Stimulated activated CD4-positive, alpha-beta T cell treated with anti-CD3 and anti-CD28 coated beads, Interleukin-15, amount 100 ng/mL, for 1 hour (primary cell): ENCODE measurements at regions not wholly inside any gene's neighbourhood (a gene's known extent, or its start where the extent isn't known, plus 50 kb on each side); places are given as distances from the start of the nearest gene placed in this dataset.
"Not testable (repeated sequence)": the region's sequence is repeated elsewhere in the genome, so short reads cannot be mapped to it uniquely, and the experiment has no call there.

Experiments
- DNase-seq, 2 donors: peaks; one replicate each; pipeline ENCODE4 v3.0.0-alpha.2; 2020; ENCODE audit warnings: low read depth in 1 of 2, low spot score in 1 of 2

DNA sequence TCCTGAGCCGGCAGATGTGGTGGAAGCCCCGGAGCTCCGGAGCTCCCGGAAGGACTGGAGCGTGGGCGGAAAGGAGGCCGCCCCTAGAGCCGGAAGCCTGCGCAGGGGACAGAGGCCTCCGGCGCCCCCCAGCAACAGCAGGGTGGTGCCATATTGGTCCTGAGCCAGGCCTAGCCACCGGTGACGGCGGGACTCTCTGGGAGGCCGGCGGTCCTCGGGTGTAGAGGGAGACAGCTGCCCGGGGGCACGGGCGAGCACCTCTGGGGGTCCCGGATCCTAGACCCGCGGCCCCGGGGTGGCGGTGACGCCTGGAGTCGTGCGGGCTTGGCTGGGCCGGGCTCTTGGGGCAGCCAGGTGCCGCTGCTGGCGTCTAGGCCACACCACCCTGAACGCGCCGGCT is 1472.2 kb downstream of the FOXD4L5 start:
- not testable (repeated sequence) for DNase-seq

DNA sequence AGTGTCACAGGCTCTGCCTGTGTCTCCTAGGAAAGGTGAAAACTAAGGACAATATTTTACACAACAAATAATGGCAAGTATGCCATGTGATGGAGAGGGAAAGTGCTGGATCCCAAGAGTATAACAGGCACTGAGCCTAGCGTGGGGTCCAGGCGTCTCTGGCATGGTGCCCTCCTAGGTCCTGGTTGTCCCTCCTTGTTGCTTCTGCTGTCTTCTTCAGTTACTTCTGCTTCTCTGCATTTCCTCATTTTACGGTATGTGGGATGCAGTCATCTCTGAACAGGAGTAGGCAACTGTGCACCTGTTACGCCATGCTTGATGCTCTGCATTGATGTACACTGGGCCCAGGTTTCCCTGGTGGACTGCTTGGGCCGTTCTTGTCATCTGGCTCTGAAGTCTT is 1480.8 kb downstream of the FOXD4L5 start:
- not testable (repeated sequence) for DNase-seq

DNA sequence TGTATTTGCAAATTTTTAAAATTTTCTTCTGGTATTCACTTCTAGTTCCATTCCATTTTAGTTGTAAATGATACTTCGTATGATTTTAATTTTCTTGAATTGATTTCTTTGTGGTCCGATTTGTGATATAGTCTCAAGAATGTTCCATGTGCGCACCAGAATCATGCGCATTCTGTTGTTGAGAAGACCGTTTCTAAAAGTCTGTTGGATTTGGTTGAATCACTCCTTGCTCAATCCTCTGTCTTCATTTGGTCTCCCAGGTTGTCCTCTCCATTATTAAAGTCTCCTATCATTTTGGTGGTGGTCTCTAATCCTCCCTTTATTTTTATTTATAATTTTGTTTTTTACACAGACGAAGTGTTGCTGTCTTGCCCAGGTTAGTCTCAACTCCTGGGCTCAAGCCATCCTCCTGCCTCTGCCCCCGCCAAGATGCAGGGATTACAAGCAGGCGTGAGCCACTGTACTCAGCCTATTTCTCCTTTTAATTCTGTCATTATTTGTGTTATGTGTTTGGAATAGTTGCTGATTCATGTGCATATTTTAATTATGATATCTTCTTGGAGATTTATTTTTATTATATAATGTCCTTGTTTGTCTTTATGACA is 1490.8 kb downstream of the FOXD4L5 start:
- DNase-seq, result not testable (repeated sequence)

DNA sequence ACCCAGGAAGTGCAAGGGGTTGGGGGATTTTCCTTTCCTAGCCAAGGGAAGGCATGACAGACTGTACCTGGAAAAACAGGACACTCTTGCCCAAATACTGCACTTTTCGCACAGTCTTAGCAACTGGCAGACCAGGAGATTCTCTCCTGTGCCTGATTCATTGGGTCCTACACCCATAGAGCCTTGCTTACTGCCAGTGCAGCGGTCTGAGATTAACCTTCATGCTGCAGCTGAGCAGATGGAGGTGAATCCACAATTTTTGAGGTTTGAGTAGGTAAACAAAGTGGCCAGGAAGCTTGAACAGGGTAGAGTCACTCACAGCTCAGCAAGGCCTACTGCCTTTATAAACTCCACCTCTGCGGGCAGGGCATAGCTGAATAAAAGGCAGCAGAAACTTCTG is 1497.6 kb downstream of the FOXD4L5 start:
- not testable (repeated sequence) for DNase-seq

DNA sequence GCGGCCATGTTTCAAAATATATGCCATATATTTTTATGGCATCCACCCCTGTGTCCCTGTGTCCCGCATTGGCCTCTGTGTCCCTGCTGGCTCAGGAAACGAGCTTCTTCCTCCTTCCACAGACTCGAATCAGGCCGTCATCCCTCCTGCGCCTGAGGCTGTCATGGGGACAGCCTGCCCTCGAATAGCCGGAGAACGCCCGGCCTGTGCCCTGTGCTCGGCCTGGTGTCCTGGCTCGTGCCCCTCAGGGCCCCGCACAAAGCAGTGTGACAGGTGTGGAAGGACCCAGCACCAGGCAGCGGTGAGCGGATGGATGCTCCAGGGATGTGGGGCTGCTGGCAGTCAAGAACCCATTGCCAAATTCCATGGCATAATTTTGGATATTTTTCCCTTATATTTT is 1500.0 kb downstream of the FOXD4L5 start:
- DNase-seq, result not testable (repeated sequence)

DNA sequence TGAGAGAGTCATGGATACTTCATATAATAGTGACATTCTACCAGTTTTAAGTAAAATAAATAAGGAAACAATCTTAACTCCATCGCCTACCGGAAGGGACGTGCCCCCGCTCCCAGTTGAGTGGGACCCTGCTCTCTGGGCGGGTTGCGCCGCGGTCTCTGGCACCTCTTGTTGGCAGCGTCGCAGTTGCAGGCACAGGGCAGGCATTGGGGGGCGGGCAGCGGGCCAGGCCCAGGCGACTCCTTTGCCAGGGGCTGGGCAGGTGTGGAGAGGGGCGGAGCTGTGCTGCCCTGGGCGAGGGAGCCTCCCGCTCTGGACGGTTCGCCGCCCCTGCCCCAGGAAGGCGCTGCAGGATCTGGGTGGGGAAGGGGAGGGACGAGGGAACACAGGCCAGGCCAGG is 1500.6 kb downstream of the FOXD4L5 start:
- not testable (repeated sequence) for DNase-seq

DNA sequence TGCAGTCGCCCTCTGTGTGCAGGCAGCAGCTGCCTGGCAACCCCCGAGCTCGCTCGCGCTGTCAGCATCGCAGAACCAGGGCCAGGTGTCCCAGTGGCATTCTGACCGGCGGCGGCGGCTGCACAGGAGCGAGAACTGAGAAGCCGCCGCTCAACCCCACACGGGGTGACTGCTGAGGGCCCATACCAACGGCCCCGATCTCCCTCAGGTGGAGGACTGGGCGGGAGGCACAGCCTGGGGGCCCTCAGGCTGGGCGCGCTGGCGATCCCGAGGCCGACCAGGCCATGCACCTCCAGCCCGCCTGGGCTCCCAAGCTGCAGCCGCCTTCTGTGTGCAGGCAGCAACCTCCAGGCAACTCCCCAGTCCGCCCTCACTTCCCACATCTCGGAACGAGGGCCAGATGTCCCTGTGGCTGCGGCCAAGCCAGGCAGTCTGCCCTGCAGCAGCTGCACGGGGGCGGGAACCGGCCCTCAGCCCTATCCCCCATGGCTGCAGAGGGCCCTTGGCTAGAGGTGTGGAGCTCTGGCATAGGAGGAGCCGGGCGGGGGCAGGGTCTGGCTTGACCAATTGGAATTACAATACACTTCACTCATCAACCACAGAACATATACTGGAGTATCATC is 1503.1 kb downstream of the FOXD4L5 start:
- DNase-seq, result not testable (repeated sequence)

DNA sequence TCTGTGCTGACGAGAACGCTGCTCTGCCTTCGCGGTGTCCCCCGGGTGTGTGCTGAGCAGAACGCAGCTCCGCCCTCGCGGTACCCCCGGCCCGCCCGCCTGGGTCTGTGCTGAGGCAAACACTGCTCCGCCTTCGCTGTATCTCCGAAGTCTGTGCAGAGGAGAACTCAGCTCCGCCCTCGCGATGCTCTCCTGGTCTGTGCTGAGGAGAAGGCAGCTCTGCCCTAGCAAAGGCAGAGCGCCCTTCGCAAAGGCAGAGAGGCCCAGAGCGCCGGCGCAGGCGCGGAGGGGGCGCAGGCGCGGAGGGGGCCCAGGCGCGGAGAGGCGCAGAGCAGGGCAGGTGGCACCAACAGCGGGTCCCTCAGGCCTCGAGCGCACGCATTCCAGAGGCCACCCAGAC is 1503.6 kb downstream of the FOXD4L5 start:
- not testable (repeated sequence) for DNase-seq

DNA sequence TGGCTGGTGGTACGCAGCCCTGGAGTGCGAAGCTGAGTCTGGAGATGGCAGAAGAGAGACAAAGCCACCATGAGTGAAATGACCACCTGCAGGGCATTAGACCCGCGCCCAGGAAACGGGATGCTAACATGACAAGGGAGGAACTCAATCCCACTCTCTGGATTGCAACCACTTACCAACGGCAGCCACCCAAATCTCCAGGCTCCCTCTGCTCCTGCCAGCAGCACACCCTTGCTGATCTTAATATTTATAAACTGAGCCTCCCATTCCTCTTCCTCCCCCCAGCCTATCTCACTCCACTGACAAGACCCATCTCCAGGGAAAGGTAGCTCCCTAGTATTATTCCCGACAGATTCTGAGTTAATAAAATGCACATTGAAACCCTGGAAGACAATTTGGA is 1508.8 kb downstream of the FOXD4L5 start:
- not testable (repeated sequence) for DNase-seq

DNA sequence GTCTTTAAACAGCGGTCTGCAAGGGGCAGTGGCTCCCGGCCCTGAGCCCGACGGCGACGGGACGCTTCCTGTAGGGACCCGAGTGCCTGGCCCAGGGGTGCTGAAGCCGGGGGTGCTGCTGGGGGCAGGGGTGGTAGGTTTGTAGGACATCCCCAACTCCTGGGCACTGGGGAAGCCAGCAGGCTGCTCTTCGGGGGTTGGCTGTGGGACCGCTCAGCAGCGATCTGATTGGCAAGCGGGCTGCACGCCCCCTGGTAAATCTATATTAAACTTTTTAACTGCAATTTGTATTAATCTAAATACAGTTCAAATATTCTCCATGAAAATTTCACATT is 1510.0 kb downstream of the FOXD4L5 start:
- not testable (repeated sequence) for DNase-seq

DNA sequence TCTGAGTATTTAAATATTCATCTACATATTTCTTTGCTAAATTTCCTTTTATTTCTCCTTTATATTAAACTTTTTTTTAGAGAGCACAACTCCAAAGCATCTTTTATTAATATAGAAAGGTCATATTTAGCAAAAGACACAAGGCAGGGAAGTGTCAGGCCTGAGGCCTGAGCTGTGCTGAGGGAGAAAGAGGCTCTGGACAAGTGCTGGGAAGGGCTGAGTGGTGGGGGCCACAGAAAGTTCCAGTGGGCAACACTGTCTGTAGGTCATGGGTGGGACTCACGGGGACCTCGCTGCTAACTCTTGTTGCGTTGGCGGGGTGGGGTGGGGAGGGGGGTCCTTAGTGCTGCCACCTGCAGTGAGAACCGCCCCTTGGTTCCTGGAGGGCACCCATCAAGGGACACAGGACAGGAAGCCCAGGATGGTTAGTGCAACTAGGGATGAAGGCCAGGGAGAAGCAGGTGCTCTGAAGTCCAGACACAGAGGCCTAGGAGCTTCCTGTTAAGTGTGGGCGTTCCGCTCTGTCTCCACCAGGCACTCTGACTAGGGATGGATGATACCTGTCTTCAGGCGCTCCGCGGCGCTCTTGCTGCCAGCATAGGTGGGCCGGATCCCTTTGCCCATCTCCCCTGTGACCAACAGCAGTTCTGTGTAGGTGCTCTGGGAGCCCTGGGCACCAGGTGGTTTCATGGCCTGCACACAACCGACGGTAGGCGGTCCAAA is 1510.5 kb downstream of the FOXD4L5 start:
- not testable (repeated sequence) for DNase-seq

DNA sequence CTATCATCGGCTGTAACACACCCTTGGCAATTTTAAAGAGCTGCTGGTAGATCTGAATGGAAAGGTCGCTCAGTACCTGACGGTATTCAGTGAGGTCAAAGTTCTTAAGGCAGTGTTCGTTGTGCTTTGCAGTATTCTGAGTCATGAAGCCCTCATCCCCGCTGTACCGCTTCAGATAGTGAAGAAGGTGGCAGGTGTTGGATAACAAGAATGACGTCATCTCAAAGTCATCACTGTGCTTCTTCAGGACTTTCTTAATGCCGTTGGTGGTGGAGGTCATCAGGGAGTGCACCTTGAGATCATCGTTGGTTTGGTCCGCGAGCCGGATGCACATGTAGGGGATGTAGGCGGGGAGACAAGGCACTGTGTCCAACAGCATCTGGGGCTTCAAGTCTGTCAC is 1522.8 kb downstream of the FOXD4L5 start:
- DNase-seq, result not testable (repeated sequence)

DNA sequence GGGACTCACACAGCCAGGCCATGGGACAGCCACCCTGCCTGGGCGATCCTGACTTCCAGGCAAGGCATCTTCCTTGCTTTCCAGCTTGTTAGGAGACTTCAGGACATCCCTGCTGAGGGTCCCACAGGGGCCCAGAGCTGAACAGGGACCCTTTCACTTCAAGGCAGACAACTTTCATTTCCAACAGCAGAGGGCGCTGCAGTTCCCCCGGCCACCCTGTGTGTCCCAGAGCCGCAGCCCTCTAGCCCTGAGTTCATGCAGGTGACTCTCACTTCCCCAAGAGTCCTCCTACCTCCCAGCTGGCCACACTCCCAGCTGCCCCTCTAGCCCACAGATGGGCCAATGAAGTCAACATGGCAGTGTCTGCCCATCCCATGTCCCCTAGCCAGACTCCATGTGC is 1556.0 kb downstream of the FOXD4L5 start:
- DNase-seq, result not testable (repeated sequence)

DNA sequence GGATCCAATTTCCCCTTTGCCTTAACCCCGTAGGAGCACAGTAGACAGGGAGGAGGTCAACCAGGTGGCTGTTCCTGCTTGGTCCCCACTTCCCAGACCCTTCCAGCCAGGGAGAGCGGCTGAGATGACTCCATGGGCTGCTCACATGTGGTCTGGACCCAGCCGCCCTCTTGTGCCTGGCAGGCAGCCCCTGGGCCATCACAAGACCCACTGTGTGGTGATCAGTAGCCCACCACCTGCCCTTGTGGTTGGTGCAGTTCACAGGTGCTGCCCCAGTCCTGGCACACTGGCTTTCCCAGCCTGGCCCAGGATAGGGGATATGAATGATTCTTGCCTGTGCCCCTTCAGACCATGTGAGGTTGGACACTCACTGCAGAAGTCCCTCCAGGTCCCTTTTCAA is 1556.7 kb downstream of the FOXD4L5 start:
- no peak for DNase-seq

DNA sequence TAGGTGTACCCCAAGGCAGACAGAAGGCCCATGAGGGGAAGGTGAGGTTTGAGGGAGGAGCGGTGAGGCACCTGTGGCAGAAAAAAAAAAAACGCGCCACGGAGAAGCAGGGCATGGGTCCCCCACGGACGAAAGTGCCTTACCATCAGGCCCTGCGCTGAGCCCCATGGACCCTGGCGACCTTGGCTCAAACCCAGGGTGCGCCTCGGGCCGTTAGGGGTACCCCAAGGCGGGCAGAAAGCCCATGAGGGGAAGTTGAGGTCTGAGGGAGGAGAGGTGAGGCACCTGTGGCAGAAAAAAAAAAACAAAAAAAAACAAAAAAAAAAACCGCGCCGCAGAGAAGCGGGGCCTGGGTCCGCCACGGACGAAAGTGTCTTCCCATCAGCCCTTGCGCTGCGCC is 1576.7 kb downstream of the FOXD4L5 start:
- not testable (repeated sequence) for DNase-seq

DNA sequence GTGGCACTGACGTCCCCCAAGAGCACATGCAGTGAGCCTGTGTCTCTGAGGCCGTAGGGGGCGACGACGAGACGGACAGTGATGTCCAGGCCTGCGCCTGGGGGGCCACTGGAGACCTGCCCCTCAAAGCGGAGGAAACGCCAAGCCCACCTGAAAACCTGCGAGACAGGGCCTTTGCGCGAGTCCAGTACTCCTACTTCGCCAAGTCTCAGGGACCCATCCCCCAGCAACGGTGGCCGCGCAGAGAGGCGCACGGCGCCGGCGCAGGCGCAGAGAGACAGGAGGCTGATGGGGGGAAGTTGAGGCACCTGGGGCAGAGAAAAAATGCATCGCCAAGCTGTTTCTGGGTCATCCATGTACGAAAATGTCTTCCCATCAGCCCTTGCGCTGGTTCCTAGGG is 1580.6 kb downstream of the FOXD4L5 start:
- DNase-seq, result not testable (repeated sequence)

DNA sequence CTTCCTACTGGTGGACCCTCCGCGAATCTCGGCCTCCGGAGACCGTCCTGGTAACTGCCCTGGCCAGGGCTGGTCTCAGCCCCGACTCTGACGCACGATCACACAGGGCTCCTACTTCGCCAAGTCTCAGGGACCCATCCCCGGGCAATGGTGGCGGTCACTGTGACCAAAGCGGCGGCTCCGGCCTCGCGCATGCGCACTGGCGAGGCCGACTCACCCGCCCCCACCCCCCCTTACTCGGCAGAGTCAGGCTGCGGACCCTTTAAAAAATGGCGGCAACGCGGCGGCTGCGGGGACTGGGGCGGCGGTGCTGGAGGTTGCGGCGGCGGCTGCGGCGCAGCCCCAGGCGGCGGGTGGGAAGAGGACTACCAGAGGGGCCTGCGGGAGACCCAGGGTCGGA is 1581.3 kb downstream of the FOXD4L5 start:
- DNase-seq, result not testable (repeated sequence)

DNA sequence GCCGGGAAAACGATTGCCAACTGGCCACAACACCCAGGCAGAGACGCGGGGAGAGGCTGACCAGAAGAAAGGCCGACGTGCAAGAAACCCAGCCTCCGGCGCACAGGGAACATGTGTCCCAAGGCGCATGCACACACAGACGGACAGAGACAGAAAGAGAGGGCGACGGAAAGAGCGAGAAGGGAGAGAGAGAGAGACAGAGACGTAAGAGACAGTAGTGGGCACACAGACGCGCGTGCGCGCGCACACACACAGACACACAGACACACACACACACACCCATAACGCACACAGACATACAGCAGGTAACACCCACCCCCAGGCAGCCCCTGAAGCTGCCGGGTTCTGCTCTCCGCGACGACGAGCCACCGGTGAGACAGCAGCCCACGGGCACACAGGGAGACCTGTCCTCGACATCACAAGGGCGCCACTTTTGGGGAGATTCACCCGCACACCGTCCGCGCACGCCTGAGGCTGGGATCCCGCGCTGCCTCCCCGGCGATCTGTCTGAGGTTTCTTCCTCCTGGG is 1581.8 kb downstream of the FOXD4L5 start:
- DNase-seq, result not testable (repeated sequence)
